ENCODE measurements at regions not wholly inside any gene's neighbourhood (a gene's known extent, or its start where the extent isn't known, plus 50 kb on each side); places are given as distances from the start of the nearest gene placed in this dataset.

- no peak for FAIRE-seq
- ChIA-PET SMC1A (ENCODE audit: uncharacterized antibody, unreplicated experiment) (interaction anchor here (0.7 to 1.2 kb wide), 2 partner anchors 94 to 635 kb away, joined by 3 read pairs; no protein-coding TSS in a partner anchor), RAD21 (ENCODE audit: unreplicated experiment) (no interaction called here)
These were observed 464.2 kb upstream of the TCF4 start for GRCh38 chr18:56052202-56052601.

More at GRCh38 chr18:56052202-56052601, 464.2 kb upstream of the TCF4 start:
- intact Hi-C loops (cut with micrococcal nuclease; ENCODE audit: unreplicated experiment) (no loop called here), in situ Hi-C loops (cut with MboI) (no loop called here)
- Histone ChIP-seq H3K27me3 (replicated peaks in 1 of 2; ENCODE audit: control insufficient read depth in 2 of 2, insufficient read depth in 2 of 2, low read length in 1 of 2) (no peaks in the 10 kb centered on the region), H3K9me3 (replicated peaks; ENCODE audit: control insufficient read depth, insufficient read depth, low read length) (no peaks in the 10 kb centered on the region; the same call in 2 of the 3 replicates), H4K20me1 (ENCODE audit: control insufficient read depth, insufficient read depth) (no peaks in the 10 kb centered on the region), H3K4me1 (ENCODE audit: control insufficient read depth, insufficient read depth, low read length) (no peaks in the 10 kb centered on the region), H3K36me3 (ENCODE audit: control insufficient read depth in 2 of 2, insufficient read depth in 2 of 2, low read length in 1 of 2) (no peaks in the 10 kb centered on the region), H3K79me2 (ENCODE audit: control insufficient read depth, insufficient read depth, low read length) (no peaks in the 10 kb centered on the region), H3K9ac (ENCODE audit: control insufficient read depth, insufficient read depth, low read length) (no peak overlapping the region), H3K4me3 (no peak overlapping the region), H3K4me2 (ENCODE audit: control insufficient read depth, insufficient read depth) (no peak overlapping the region), H2AFZ (ENCODE audit: control insufficient read depth, low read depth, low read length) (no peak overlapping the region), H3K27ac (ENCODE audit: control insufficient read depth, insufficient read depth) (no peak overlapping the region)
- CTCF ChIA-PET = interaction anchor here (0.9 kb wide), 1 partner anchor 36 kb away, joined by 3 read pairs; no protein-coding TSS in a partner anchor
- WGBS (ENCODE audit: insufficient coverage, insufficient replicate concordance, low lambda C conversion rate, missing lambda C conversion rate) = 4% methylated on average over 1 of the region's 1 CpG
- no TSS peak for BruUV-seq (replicated peaks)
- POLR2A ChIA-PET = no interaction called here
- TF ChIP-seq ZNF217 (IDR thresholded peaks at IDR 0.05) (no peak), IRF5 (IDR thresholded peaks at IDR 0.05; ENCODE audit: borderline replicate concordance) (no peak), RUNX3 (IDR thresholded peaks at IDR 0.05; ENCODE audit: low read length) (no peak), GABPA (IDR thresholded peaks at IDR 0.05; ENCODE audit: low read depth) (no peak), YY1 (IDR thresholded peaks at IDR 0.05; ENCODE audit: low read depth, low read length) (no peak), CTCF (IDR thresholded peaks at IDR 0.05 in 2 of 3, conservative IDR thresholded peaks at IDR 0.05 in 1 of 3; ENCODE audit: control insufficient read depth in 2 of 3, extremely low read depth in 1 of 3, insufficient read depth in 1 of 3, low read depth in 3 of 3, low read length in 3 of 3) (no peak), GATAD2B (conservative IDR thresholded peaks at IDR 0.05; ENCODE audit: low read depth) (no peak), EED (IDR thresholded peaks at IDR 0.05; ENCODE audit: low read depth) (no peak), CBX5 (IDR thresholded peaks at IDR 0.05; ENCODE audit: low read depth) (no peak), SMAD1 (IDR thresholded peaks at IDR 0.05; ENCODE audit: low read depth, partially characterized antibody) (no peak), ZZZ3 (IDR thresholded peaks at IDR 0.05; ENCODE audit: control insufficient read depth, insufficient read length, low read depth) (no peak), TCF12 (IDR thresholded peaks at IDR 0.05; ENCODE audit: low read depth, low read length) (no peak), NBN (IDR thresholded peaks at IDR 0.05) (no peak), ZBTB11 (CRISPR knock-in tag; IDR thresholded peaks at IDR 0.05) (no peak)
- DNase-seq (ENCODE audit: low read depth, low spot score) = no peak
- ATAC-seq = no peak
